ENCODE measurements at regions not wholly inside any gene's neighbourhood (a gene's known extent, or its start where the extent isn't known, plus 50 kb on each side); places are given as distances from the start of the nearest gene placed in this dataset.

DNA sequence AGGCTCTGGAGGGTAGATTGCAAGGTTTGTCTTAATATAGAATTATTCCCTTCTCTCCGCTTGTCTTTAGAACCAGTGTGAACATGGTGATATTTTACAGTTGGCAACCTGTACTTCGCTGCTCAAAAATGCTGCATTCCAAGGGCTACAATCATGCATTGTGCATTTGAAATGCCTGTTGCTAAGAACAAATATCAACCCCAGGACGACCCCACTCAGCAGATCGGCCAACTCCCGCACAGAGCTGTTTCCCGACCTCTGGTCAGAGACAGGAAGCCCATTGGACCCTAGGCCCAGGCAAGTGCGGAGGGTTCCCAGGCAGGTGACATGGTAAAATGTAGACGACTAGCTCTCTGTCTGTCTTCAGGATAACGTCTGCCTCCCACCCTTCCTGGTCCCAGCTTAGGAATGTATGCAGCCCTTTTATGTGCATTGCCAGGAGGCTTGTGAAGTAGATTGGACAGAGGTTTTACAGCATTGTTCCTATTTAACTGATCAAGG is 263.5 kb downstream of the FOXO1 start:
- no peak for TF ChIP-seq EZH2 (IDR thresholded peaks at IDR 0.05; ENCODE audit: low read length, missing control alignments)
- TF ChIP-seq, protein P1, sequence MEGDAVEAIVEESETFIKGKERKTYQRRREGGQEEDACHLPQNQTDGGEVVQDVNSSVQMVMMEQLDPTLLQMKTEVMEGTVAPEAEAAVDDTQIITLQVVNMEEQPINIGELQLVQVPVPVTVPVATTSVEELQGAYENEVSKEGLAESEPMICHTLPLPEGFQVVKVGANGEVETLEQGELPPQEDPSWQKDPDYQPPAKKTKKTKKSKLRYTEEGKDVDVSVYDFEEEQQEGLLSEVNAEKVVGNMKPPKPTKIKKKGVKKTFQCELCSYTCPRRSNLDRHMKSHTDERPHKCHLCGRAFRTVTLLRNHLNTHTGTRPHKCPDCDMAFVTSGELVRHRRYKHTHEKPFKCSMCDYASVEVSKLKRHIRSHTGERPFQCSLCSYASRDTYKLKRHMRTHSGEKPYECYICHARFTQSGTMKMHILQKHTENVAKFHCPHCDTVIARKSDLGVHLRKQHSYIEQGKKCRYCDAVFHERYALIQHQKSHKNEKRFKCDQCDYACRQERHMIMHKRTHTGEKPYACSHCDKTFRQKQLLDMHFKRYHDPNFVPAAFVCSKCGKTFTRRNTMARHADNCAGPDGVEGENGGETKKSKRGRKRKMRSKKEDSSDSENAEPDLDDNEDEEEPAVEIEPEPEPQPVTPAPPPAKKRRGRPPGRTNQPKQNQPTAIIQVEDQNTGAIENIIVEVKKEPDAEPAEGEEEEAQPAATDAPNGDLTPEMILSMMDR (conservative IDR thresholded peaks at IDR 0.05 in 1 of 2, IDR thresholded peaks at IDR 0.05 in 1 of 2; ENCODE audit: low read depth in 1 of 2, low read length in 2 of 2) = no peak
- Histone ChIP-seq H3K27me3 (ENCODE audit: control insufficient read depth, insufficient read depth, low read length) (no peaks in the 10 kb centered on the region), H3K9me3 (ENCODE audit: control insufficient read depth, insufficient read depth, low read depth, low read length) (no peaks in the 10 kb centered on the region), H2AFZ (ENCODE audit: low read length) (peak overlapping the region; percentile 31), H3K4me2 (ENCODE audit: extremely low read depth, insufficient read depth, low read length) (peak overlapping the region; percentile 73), H3K36me3 (ENCODE audit: control insufficient read depth, insufficient read depth, low read length) (no peaks in the 10 kb centered on the region), H3K79me2 (ENCODE audit: control insufficient read depth, insufficient read depth, low read length) (no peaks in the 10 kb centered on the region), H3K4me1 (ENCODE audit: control insufficient read depth, extremely low read depth, insufficient read depth, low read length) (peaks cover 20% of the 10 kb centered on the region), H4K20me1 (ENCODE audit: control insufficient read depth, extremely low read depth, insufficient read depth, low read length) (no peaks in the 10 kb centered on the region), H3K27ac (ENCODE audit: insufficient read depth, low read length) (peak overlapping the region; percentile 64), H3K4me3 (replicated peaks in 1 of 4; ENCODE audit: control extremely low read depth in 1 of 4, insufficient read depth in 1 of 4, low read depth in 3 of 4, low read length in 4 of 4) (no peak overlapping the region), H3K9ac (ENCODE audit: insufficient read depth, low read length) (peak overlapping the region; percentile 5)
- peak; percentile 68 to 90 for DNase-seq (ENCODE audit: low read depth in 2 of 2)

DNA sequence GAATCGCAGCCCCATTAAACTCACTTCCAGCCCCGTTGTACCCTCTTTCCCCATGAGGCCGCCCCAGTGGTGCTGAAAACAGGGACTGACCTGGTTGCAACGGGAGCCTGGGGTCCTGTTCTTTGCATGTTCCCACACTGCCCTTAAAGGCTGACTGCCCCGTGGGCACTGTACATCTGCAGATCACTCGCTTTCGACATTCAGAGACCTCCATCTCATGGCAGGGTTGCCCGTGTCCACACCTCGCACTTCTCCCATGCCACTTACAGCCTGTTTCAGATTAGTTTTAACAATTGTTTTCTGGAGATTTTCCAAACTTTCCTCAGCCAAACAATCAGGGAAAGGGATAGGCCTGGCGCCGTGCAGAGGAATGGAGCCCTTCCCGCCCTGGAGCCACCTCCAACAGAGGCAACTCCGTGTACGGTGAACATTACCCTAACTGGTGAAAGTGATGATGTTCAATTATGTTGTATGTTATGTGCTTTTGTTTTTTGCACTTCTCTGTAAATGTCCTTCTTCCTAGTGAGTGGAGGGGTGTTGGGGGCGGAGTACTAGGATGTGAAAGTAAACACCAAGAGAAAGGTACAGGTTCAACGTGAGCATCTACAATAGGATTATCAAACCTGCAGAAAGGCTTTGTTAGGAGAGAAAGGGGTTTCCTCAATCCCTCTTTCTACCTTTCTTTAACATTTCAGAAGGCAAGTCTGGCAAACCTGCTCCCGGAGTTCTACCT is 262.8 kb downstream of the FOXO1 start:
- H3K9ac ChIP-seq (ENCODE audit: insufficient read depth, low read length) = no peak overlapping the region
- H4K20me1 ChIP-seq (ENCODE audit: control insufficient read depth, extremely low read depth, insufficient read depth, low read length) = no peaks in the 10 kb centered on the region
- H2AFZ ChIP-seq (ENCODE audit: low read length) = no peak overlapping the region
- no peak overlapping the region for H3K4me2 ChIP-seq (ENCODE audit: extremely low read depth, insufficient read depth, low read length)
- H3K4me3 ChIP-seq (replicated peaks in 1 of 4; ENCODE audit: control extremely low read depth in 1 of 4, insufficient read depth in 1 of 4, low read depth in 3 of 4, low read length in 4 of 4) = no peak overlapping the region
- H3K27ac ChIP-seq (ENCODE audit: insufficient read depth, low read length) = peak overlapping the region; percentile 64
- no peaks in the 10 kb centered on the region for H3K36me3 ChIP-seq (ENCODE audit: control insufficient read depth, insufficient read depth, low read length)
- TF ChIP-seq EZH2 (IDR thresholded peaks at IDR 0.05; ENCODE audit: low read length, missing control alignments) = no peak
- TF ChIP-seq, protein P1 (conservative IDR thresholded peaks at IDR 0.05 in 1 of 2, IDR thresholded peaks at IDR 0.05 in 1 of 2; ENCODE audit: low read depth in 1 of 2, low read length in 2 of 2) = no peak
- H3K4me1 ChIP-seq (ENCODE audit: control insufficient read depth, extremely low read depth, insufficient read depth, low read length) = peaks cover 20% of the 10 kb centered on the region
- no peak for DNase-seq (ENCODE audit: low read depth in 2 of 2)
- no peaks in the 10 kb centered on the region for H3K79me2 ChIP-seq (ENCODE audit: control insufficient read depth, insufficient read depth, low read length)
- H3K9me3 ChIP-seq (ENCODE audit: control insufficient read depth, insufficient read depth, low read depth, low read length) = no peaks in the 10 kb centered on the region
- H3K27me3 ChIP-seq (ENCODE audit: control insufficient read depth, insufficient read depth, low read length) = no peaks in the 10 kb centered on the region

DNA sequence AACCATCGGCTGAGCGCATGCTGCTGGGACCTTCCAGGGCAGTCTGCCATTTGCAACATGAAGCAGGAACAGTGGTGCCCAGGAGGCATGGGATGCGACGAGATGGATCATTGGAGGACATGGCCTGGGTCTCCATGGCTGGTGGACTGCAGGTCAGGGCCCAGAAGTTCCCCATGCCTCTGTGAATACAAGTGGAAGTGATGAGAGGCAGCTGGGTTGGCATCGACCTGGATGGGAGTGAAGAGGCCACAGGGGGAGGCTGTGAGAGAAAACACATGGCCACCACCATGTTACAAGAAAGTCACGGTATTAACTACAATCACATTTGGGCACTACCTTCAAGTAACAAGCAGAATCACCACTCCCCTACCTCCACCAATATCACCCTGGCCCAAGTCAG is 262.0 kb downstream of the FOXO1 start:
- no peak overlapping the region for H2AFZ ChIP-seq (ENCODE audit: low read length)
- no peak overlapping the region for H3K4me3 ChIP-seq (replicated peaks in 1 of 4; ENCODE audit: control extremely low read depth in 1 of 4, insufficient read depth in 1 of 4, low read depth in 3 of 4, low read length in 4 of 4)
- no peak overlapping the region for H3K9ac ChIP-seq (ENCODE audit: insufficient read depth, low read length)
- H3K27me3 ChIP-seq (ENCODE audit: control insufficient read depth, insufficient read depth, low read length) = no peaks in the 10 kb centered on the region
- H3K4me1 ChIP-seq (ENCODE audit: control insufficient read depth, extremely low read depth, insufficient read depth, low read length) = peaks cover 21% of the 10 kb centered on the region
- TF ChIP-seq, protein P1 (conservative IDR thresholded peaks at IDR 0.05 in 1 of 2, IDR thresholded peaks at IDR 0.05 in 1 of 2; ENCODE audit: low read depth in 1 of 2, low read length in 2 of 2) = no peak
- TF ChIP-seq EZH2 (IDR thresholded peaks at IDR 0.05; ENCODE audit: low read length, missing control alignments) = no peak
- no peaks in the 10 kb centered on the region for H3K36me3 ChIP-seq (ENCODE audit: control insufficient read depth, insufficient read depth, low read length)
- H3K9me3 ChIP-seq (ENCODE audit: control insufficient read depth, insufficient read depth, low read depth, low read length) = no peaks in the 10 kb centered on the region
- DNase-seq (ENCODE audit: low read depth in 2 of 2) = no peak
- H3K4me2 ChIP-seq (ENCODE audit: extremely low read depth, insufficient read depth, low read length) = no peak overlapping the region
- H3K27ac ChIP-seq (ENCODE audit: insufficient read depth, low read length) = no peak overlapping the region
- no peaks in the 10 kb centered on the region for H4K20me1 ChIP-seq (ENCODE audit: control insufficient read depth, extremely low read depth, insufficient read depth, low read length)
- no peaks in the 10 kb centered on the region for H3K79me2 ChIP-seq (ENCODE audit: control insufficient read depth, insufficient read depth, low read length)

Data from fibroblast of lung (primary cell).